ENCODE measurements at regions not wholly inside any gene's neighbourhood (a gene's known extent, or its start where the extent isn't known, plus 50 kb on each side); places are given as distances from the start of the nearest gene placed in this dataset.

- ATAC-seq (no peak), DNase-seq (no peak)
- Histone ChIP-seq H3K4me1 (ENCODE audit: control insufficient read depth, insufficient read depth, low read length) (no peaks in the 10 kb centered on the region), H3K9me3 (ENCODE audit: control insufficient read depth, low read length) (no peaks in the 10 kb centered on the region), H3K4me3 (ENCODE audit: low read length) (no peak overlapping the region), H3K27ac (ENCODE audit: low read length) (no peak overlapping the region), H3K27me3 (ENCODE audit: control insufficient read depth, insufficient read depth) (no peaks in the 10 kb centered on the region)
- intact Hi-C loops (cut with DNase I): no loop called here
Observed at GRCh38 chr14:101511199-101511598, 50.1 kb upstream of the DIO3 start.

Small RNA genes lying in the stretch of these regions (microRNA-seq; reads per million reads assigned to microRNA genes)
- 2.5 to 5.4 reads per million in 2 donors for gene MIR1185-1
- gene MIR1185-2: 0.42 to 1.1 reads per million in 2 donors
- 0 reads per million in 2 donors for gene MIR1193
- gene MIR1197: 0 reads per million in 2 donors
- 29.0 to 38.0 reads per million in 2 donors for gene MIR134
- 39.5 to 41.8 reads per million in 2 donors for gene MIR154
- 19.8 to 34.3 reads per million in 2 donors for gene MIR299
- gene MIR300: 0 reads per million in 2 donors
- 1.1 to 9.3 reads per million in 2 donors for gene MIR323A
- 0.84 to 1.6 reads per million in 2 donors for gene MIR323B
- gene MIR329-1: 0 reads per million in 2 donors
- 0 reads per million in 2 donors for gene MIR329-2
- 129 to 223 reads per million in 2 donors for gene MIR369
- gene MIR376A1: 0.84 to 2.7 reads per million in 2 donors
- 0 reads per million in 2 donors for gene MIR376A2
- gene MIR376B: 7.2 to 40.7 reads per million in 2 donors
- gene MIR376C: 163 to 658 reads per million in 2 donors
- gene MIR377: 11.8 to 12.2 reads per million in 2 donors
- 191 to 218 reads per million in 2 donors for gene MIR379
- gene MIR380: 1.6 to 2.1 reads per million in 2 donors
- gene MIR381: 34.1 to 48.7 reads per million in 2 donors
- 74.4 to 87.8 reads per million in 2 donors for gene MIR382
- gene MIR409: 112 to 303 reads per million in 2 donors
- gene MIR411: 429 to 694 reads per million in 2 donors
- gene MIR412: 0.84 to 1.6 reads per million in 2 donors
- 6.4 to 9.7 reads per million in 2 donors for gene MIR485
- gene MIR487A: 13.0 to 15.5 reads per million in 2 donors
- gene MIR487B: 231 to 366 reads per million in 2 donors
- gene MIR494: 32.0 to 34.3 reads per million in 2 donors
- gene MIR495: 9.6 to 13.0 reads per million in 2 donors
- gene MIR496: 0.42 to 2.7 reads per million in 2 donors
- gene MIR539: 2.1 reads per million in 2 donors
- gene MIR541: 0 to 0.54 reads per million in 2 donors
- gene MIR543: 2.7 to 10.9 reads per million in 2 donors
- 0 reads per million in 2 donors for gene MIR544A
- gene MIR654: 13.5 to 40.7 reads per million in 2 donors
- 2.1 to 3.4 reads per million in 2 donors for gene MIR655
- 1.7 to 3.2 reads per million in 2 donors for gene MIR656
- 0.84 to 1.1 reads per million in 2 donors for gene MIR668
- gene MIR758: 0.84 to 2.7 reads per million in 2 donors
- 20.6 to 26.2 reads per million in 2 donors for gene MIR889
